IMR-90 (cell line): ENCODE measurements at regions not wholly inside any gene's neighbourhood (a gene's known extent, or its start where the extent isn't known, plus 50 kb on each side); places are given as distances from the start of the nearest gene placed in this dataset.

Experiments used
- ATAC-seq: fragments of 200-7000 bp; cut with Tn5 transposase; 2 replicates; pipeline ENCODE4 v1.9.1; 2020; ENCODE audit warnings: low read depth, mild to moderate bottlenecking, moderate library complexity
- BruUV-seq: library from RNA; stranded (reverse); fragments of 400-500 nt; replicated peaks from 2 replicates; lab custom pipeline; 2021; lab: Mats Ljungman, UMichigan
- CTCF ChIA-PET: fragments of 300-600 bp; formaldehyde crosslinking; extraction: SDS; loops from one replicate; lab custom pipeline; 2021; ENCODE audit warnings: antibody characterized with exemption; lab: Yijun Ruan, JAX
- POLR2A ChIA-PET: fragments of 300-600 bp; sonication (Branson Sonifier 250); formaldehyde crosslinking; loops from one replicate; lab custom pipeline; 2022; ENCODE audit warnings: antibody characterized with exemption; ENCODE audit not compliant: unreplicated experiment; lab: Charles Lee
- DNase-seq: peaks from one replicate; pipeline ENCODE4 v3.0.0; 2013
- H2AFZ ChIP-seq: replicated peaks from 2 replicates; pipeline ENCODE3; 2013; ENCODE audit warnings: low read length, mild to moderate bottlenecking; ENCODE audit not compliant: poor library complexity
- H2AK5ac ChIP-seq: 2 replicates; pipeline ENCODE4 v1.6.1; 2013; ENCODE audit warnings: low read depth, low read length, inconsistent platforms
- H2AK9ac ChIP-seq: replicated peaks from 2 replicates; pipeline ENCODE3; 2013; ENCODE audit warnings: mild to moderate bottlenecking, low read depth, low read length, moderate library complexity; ENCODE audit not compliant: poor library complexity
- H2BK120ac ChIP-seq: 2 replicates; pipeline ENCODE4 v1.6.1; 2013; ENCODE audit warnings: low read depth, low read length, inconsistent platforms
- H2BK15ac ChIP-seq: 3 replicates; pipeline ENCODE4 v1.6.1; 2013; ENCODE audit warnings: low read depth, low read length, inconsistent platforms
- H2BK20ac ChIP-seq: 2 replicates; pipeline ENCODE4 v1.6.1; 2013; ENCODE audit warnings: low read depth, mild to moderate bottlenecking, inconsistent platforms, low read length, moderate library complexity
- H2BK5ac ChIP-seq: 2 replicates; pipeline ENCODE4 v1.6.1; 2013; ENCODE audit warnings: mild to moderate bottlenecking, low read depth, low read length, inconsistent platforms; ENCODE audit not compliant: poor library complexity, severe bottlenecking
- H3K14ac ChIP-seq: replicated peaks from 2 replicates; pipeline ENCODE4 v1.6.1; 2013; ENCODE audit warnings: low read depth, low read length, inconsistent platforms
- H3K18ac ChIP-seq: 2 replicates; pipeline ENCODE4 v1.6.1; 2013; ENCODE audit warnings: low read depth, low read length, control low read depth
- H3K23ac ChIP-seq: 2 replicates; pipeline ENCODE4 v1.6.1; 2013; ENCODE audit warnings: low read depth, low read length, inconsistent platforms
- H3K27ac ChIP-seq: 2 replicates; pipeline ENCODE4 v1.5.1; 2013; ENCODE audit warnings: mild to moderate bottlenecking, control low read depth, low read length; ENCODE audit not compliant: insufficient read depth
- H3K27me3 ChIP-seq: 2 replicates; pipeline ENCODE4 v1.6.1; 2013; ENCODE audit warnings: low read length; ENCODE audit not compliant: control insufficient read depth, insufficient read depth
- H3K36me3 ChIP-seq: 2 replicates; pipeline ENCODE4 v1.6.1; 2013; ENCODE audit warnings: low read length, mixed read lengths; ENCODE audit not compliant: control insufficient read depth, insufficient read depth
- H3K4ac ChIP-seq: 2 replicates; pipeline ENCODE4 v1.6.1; 2013; ENCODE audit warnings: low read depth, low read length, inconsistent platforms
- H3K4me1 ChIP-seq: 2 replicates; pipeline ENCODE4 v1.6.1; 2013; ENCODE audit warnings: low read length, mixed read lengths; ENCODE audit not compliant: control insufficient read depth, insufficient read depth
- H3K4me2 ChIP-seq: 2 replicates; pipeline ENCODE4 v1.6.1; 2013; ENCODE audit warnings: low read depth, mild to moderate bottlenecking, control low read depth, low read length, moderate library complexity
- H3K4me3 ChIP-seq: 2 replicates; pipeline ENCODE4 v1.5.1; 2013; ENCODE audit warnings: low read depth, mild to moderate bottlenecking, control low read depth, low read length, moderate library complexity; ENCODE audit not compliant: insufficient read depth
- H3K56ac ChIP-seq: 2 replicates; pipeline ENCODE4 v1.6.1; 2013; ENCODE audit warnings: low read length, inconsistent platforms; ENCODE audit not compliant: insufficient read depth; ENCODE audit errors: extremely low read depth
- H3K79me1 ChIP-seq, 2 experiments: 2 replicates each; pipeline ENCODE4 v1.6.1; 2013; ENCODE audit warnings: low read length in 2 of 2, inconsistent platforms in 1 of 2, low read depth in 1 of 2
- H3K9ac ChIP-seq: 2 replicates; pipeline ENCODE4 v1.6.1; 2013; ENCODE audit warnings: low read depth, low read length, control low read depth
- H3K9me1 ChIP-seq: 2 replicates; pipeline ENCODE4 v1.6.1; 2013; ENCODE audit warnings: low read length, inconsistent platforms; ENCODE audit not compliant: insufficient read depth
- H3K9me3 ChIP-seq: 2 replicates; pipeline ENCODE4 v1.6.1; 2013; ENCODE audit warnings: low read length; ENCODE audit not compliant: control insufficient read depth, insufficient read depth
- H4K20me1 ChIP-seq: 2 replicates; pipeline ENCODE4 v1.6.1; 2013; ENCODE audit warnings: low read length, inconsistent platforms; ENCODE audit not compliant: insufficient read depth
- H4K5ac ChIP-seq: 2 replicates; pipeline ENCODE4 v1.6.1; 2013; ENCODE audit warnings: mild to moderate bottlenecking, low read depth, low read length, control low read depth
- H4K8ac ChIP-seq, 2 experiments: 2 replicates each; pipeline ENCODE4 v1.6.1; 2013; ENCODE audit warnings: low read depth in 2 of 2, low read length in 2 of 2, control low read depth in 1 of 2, inconsistent platforms in 1 of 2
- H4K91ac ChIP-seq: 2 replicates; pipeline ENCODE4 v1.6.1; 2013; ENCODE audit warnings: low read depth, low read length, inconsistent platforms; ENCODE audit not compliant: insufficient read depth
- CHD1 ChIP-seq: IDR thresholded peaks from 2 replicates; pipeline ENCODE4 v1.6.1; 2012; ENCODE audit warnings: low read depth, low read length, improper control_type of control experiment
- FOS ChIP-seq: fragments of 150-350 bp; IDR thresholded peaks from 2 replicates; pipeline ENCODE4 v1.6.1; 2016; ENCODE audit warnings: low read depth, low read length
- MAZ ChIP-seq: IDR thresholded peaks from 2 replicates; pipeline ENCODE4 v1.6.1; 2012; ENCODE audit warnings: low read depth, mild to moderate bottlenecking, low read length, improper control_type of control experiment, moderate library complexity, borderline replicate concordance
- RCOR1 ChIP-seq: IDR thresholded peaks from 2 replicates; pipeline ENCODE4 v1.6.1; 2012; ENCODE audit warnings: mild to moderate bottlenecking, low read length, improper control_type of control experiment; ENCODE audit not compliant: insufficient replicate concordance
- WGBS, 2 experiments: methylation state at CpG; one replicate each; pipeline versions ENCODE4 v1.1.5 to v1.1.7; 2013; ENCODE audit warnings: missing lambda C conversion rate in 2 of 2; ENCODE audit not compliant: insufficient read length in 1 of 2; ENCODE audit errors: extremely low coverage in 2 of 2; 5-methylcytosine and 5-hydroxymethylcytosine counted together
- dilution Hi-C: fragments of 300-500 bp; cut with HindIII; formaldehyde crosslinking; loops from one replicate; pipeline ENCODE4 v1.14.3; 2018; ENCODE audit warnings: low sequenced_read_pairs; ENCODE audit not compliant: unreplicated experiment
- in situ Hi-C: fragments of 300-500 bp; cut with MboI; formaldehyde crosslinking; loops from 3 replicates; pipeline ENCODE4 v1.14.3; 2019; ENCODE audit warnings: low sequenced_read_pairs, inconsistent platforms, mixed read lengths
- intact Hi-C: fragments of 100-400 bp; cut with micrococcal nuclease; formaldehyde crosslinking; loops from 2 replicates; pipeline ENCODE4 v1.10.0; 2022
- TF ChIP-seq, protein P1 (sequence below): fragments of 150-350 bp; IDR thresholded peaks from 2 replicates; pipeline ENCODE4 v1.6.1; 2016; ENCODE audit warnings: low read depth, mild to moderate bottlenecking, low read length, moderate library complexity, borderline replicate concordance

DNA sequence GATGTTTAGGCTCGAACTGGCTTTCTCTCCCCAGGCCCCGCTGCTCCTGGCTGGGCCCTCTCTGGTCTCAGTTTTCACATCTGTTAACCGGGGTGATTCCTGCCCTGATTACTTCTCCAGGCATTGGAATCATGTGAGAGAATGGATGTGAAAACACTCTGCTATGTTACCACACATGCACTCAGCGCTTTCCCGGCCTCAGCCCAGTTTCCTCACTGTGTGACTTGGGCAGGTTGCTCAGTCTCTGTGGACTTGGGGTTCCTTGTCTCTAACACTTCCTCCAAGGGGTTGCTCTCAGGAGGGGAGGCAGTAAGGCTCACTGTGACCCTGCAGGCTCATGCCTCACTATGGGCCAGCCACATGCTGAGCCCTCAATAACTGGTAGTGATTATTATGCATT, 230.4 kb upstream of the HS6ST1 start:
- no peak overlapping the region for H3K14ac ChIP-seq
- WGBS, 2 experiments: no CpG with 5 or more reads among the region's 5 CpGs
- H3K27ac ChIP-seq: no peak overlapping the region
- dilution Hi-C loops: no loop called here
- intact Hi-C loops: no loop called here
- H3K4ac ChIP-seq: no peak overlapping the region
- ATAC-seq: no peak
- H3K9me1 ChIP-seq: no peaks in the 10 kb centered on the region
- H3K79me1 ChIP-seq: no peaks in the 10 kb centered on the region
- H4K5ac ChIP-seq: no peak overlapping the region
- no peak for DNase-seq
- H2BK5ac ChIP-seq: no peak overlapping the region
- peaks cover under 1% of the 10 kb centered on the region; the same call in 1 of the 2 replicates for H3K9me3 ChIP-seq
- ChIA-PET CTCF (no interaction called here), POLR2A (no interaction called here)
- H3K56ac ChIP-seq: no peak overlapping the region
- no TSS peak for BruUV-seq
- H4K8ac ChIP-seq: no peak overlapping the region
- H2AK9ac ChIP-seq: no peak overlapping the region
- H4K91ac ChIP-seq: no peak overlapping the region
- H2AK5ac ChIP-seq: 0 out of 2 replicates have a peak overlapping the region, but pooled peaks have one; percentile 9
- H2BK120ac ChIP-seq: no peak overlapping the region
- in situ Hi-C loops: no loop called here
- TF ChIP-seq, protein P1, sequence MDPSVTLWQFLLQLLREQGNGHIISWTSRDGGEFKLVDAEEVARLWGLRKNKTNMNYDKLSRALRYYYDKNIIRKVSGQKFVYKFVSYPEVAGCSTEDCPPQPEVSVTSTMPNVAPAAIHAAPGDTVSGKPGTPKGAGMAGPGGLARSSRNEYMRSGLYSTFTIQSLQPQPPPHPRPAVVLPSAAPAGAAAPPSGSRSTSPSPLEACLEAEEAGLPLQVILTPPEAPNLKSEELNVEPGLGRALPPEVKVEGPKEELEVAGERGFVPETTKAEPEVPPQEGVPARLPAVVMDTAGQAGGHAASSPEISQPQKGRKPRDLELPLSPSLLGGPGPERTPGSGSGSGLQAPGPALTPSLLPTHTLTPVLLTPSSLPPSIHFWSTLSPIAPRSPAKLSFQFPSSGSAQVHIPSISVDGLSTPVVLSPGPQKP: no peak
- TF ChIP-seq MAZ (no peak), CHD1 (no peak), RCOR1 (no peak), FOS (no peak)
- no peak overlapping the region for H3K23ac ChIP-seq
- H3K4me1 ChIP-seq: peaks cover 6% of the 10 kb centered on the region; the same call in 1 of the 2 replicates
- H2BK15ac ChIP-seq: no peak overlapping the region
- no peak overlapping the region for H3K4me3 ChIP-seq
- no peaks in the 10 kb centered on the region for H4K20me1 ChIP-seq
- H3K9ac ChIP-seq: no peak overlapping the region
- no peak overlapping the region for H2AFZ ChIP-seq
- H3K4me2 ChIP-seq: no peak overlapping the region
- no peak overlapping the region for H3K18ac ChIP-seq
- H3K36me3 ChIP-seq: no peaks in the 10 kb centered on the region; the same call in 1 of the 2 replicates
- no peaks in the 10 kb centered on the region for H3K27me3 ChIP-seq
- no peak overlapping the region for H2BK20ac ChIP-seq
